ENCODE measurements at regions not wholly inside any gene's neighbourhood (a gene's known extent, or its start where the extent isn't known, plus 50 kb on each side); places are given as distances from the start of the nearest gene placed in this dataset.

DNA sequence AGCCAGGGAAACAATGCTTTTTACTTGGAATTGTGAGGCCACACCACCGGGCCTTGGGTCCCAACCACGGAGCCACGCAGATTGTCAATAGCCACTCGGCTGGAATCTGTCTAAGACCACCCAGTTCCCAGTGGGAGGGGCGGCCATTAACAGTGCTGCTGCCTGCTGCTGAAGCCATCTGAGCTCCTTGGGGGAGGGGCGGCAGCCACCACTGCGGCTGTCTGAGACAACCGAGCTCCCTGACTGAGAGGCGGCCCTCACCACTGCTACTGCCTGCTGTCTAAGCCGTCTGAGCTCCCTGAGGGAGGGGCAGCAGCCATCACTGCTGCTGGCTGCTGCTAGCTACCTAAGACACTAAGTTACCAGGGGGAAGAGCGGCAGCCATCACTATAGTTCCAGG, 64.3 kb downstream of the DMRTA2 start:
- DNase-seq, result no peak

- no peak for DNase-seq
Measured at GRCh38 chr1:50357186-50357585, 66.1 kb downstream of the DMRTA2 start.

- no peak for DNase-seq
Measured at GRCh38 chr1:50354813-50355212, 68.4 kb downstream of the DMRTA2 start.

GRCh38 chr1:50352428-50352827, 70.8 kb downstream of the DMRTA2 start:
- no peak for DNase-seq

- no peak for DNase-seq
Measured at GRCh38 chr1:50350868-50351267, 72.4 kb downstream of the DMRTA2 start.

- no peak for DNase-seq
Measured at GRCh38 chr1:50350421-50350820, 72.8 kb downstream of the DMRTA2 start.

- no peak for DNase-seq
Measured at GRCh38 chr1:50349242-50349565, 74.0 kb downstream of the DMRTA2 start.

DNA sequence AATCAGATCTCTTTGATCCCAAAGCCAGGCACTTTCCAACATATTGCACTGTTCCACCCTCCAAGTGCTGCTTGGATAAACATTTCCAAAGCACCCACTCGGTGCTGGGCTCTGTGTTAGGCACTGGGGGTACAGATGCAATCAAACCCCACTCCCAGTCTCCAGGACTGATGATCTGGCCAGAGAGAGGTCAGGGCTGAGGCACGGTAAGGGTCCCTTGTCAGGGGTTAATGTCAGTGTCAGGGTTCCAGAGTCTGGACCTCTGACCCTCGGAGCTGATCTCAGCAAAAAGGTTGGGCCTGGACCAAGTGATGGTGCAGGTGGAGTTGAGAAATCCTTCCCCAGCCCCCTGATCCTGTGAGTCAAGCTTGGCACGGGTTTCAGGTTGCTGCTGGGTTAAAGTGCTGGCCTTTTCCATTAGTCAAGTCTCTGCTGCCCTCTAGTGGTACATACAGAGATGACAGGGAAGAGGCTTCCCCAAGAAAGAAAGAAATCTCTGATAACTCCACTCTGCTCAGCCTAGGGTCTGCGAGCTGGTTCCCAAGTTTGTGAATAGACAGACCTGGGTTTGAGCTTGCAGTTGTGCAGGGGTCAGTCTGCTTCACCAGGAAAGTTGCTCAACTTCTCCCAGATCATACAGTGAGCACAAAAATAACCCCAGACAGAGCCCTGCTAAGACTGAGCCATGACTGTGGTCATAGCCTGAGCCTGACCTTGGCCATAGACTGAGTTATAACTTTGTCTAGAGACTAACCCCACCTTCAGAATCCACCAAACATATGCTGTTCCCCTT, 74.6 kb downstream of the DMRTA2 start:
- peak; percentile 56 for DNase-seq

DNA sequence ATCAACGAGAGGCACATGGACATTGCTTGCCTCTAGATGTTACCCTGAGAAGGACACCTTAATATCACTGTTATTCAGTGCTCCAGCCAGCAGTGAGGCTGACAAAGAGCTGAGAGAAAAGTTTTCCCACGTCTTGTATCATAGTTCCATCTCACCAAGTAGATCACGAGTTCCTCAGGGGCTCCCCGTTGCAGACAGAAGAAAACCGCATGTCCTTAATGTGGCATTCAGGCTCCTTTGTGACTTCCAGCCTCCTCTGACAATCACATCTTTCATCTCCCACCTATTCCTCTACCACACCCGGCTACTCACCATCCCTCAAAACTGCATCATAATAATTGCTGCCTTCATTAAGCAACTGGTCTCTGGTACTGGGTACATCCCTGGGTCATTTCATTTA, 75.3 kb downstream of the DMRTA2 start:
- DNase-seq, result no peak

DNA sequence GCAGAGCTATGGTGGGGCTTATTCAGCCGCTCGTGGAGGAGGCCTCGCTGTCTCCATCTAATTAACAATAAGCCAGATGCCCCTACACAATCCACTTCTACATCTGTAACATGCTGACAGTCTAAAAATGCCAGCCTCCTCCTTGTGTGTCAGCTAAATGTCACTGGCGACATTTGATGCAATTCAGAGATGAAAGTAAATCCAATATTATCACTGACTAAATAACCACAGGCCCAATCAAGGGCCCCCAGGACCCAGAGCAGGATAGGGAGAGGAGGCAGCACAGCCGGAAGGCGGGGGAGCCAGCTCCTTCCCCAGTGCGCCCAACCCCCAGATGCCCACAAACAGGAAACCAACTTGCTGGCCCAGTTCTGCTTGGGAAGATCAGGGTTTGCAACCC, 76.6 kb downstream of the DMRTA2 start:
- no peak for DNase-seq

GRCh38 chr1:50343323-50343722, 79.9 kb downstream of the DMRTA2 start:
- DNase-seq, result no peak

DNA sequence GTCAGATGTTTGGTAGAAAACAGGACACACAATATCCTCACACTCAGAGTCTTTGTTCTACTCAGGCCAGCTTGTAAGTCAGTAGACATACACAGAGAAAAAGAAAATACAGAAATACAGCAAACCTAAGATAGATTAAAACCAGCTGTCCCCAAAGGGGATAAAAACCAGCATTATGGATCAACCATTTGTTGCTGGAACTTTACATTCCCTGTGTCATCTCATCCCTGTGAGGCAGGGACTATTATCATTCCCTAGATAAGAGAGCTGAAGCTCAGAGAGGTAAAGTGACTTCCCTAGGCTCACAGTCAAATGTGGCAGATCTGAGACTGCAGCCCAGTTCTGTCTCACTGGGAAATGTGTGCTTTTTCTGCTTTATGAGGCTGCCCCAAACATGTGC, 80.7 kb downstream of the DMRTA2 start:
- no peak for DNase-seq

- DNase-seq, result no peak
Measured at GRCh38 chr1:50335036-50335435, 88.2 kb downstream of the DMRTA2 start.

DNA sequence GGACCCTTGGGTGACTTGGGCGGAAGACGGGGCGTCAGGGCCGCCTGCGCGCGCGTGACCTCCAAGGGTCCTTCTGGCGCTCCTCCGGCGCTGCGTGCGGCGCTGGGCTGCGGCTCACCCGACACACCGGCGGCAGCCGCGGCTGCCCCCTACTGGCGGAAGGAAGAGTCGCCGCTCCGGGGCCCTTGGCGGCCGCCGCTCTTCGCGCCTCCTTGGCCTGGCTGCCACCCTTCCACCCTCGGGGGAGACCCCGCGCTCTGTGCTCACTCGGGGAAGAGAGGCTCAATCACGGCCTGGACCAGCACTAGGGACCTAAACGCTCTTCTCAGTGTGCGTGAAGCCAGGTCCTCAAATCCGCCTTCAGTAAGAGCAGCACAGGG, 89.7 kb downstream of the DMRTA2 start:
- peak; percentile 76 for DNase-seq

GRCh38 chr1:50332941-50333594, 90.2 kb downstream of the DMRTA2 start:
- DNase-seq, result peak; percentile 76

DNA sequence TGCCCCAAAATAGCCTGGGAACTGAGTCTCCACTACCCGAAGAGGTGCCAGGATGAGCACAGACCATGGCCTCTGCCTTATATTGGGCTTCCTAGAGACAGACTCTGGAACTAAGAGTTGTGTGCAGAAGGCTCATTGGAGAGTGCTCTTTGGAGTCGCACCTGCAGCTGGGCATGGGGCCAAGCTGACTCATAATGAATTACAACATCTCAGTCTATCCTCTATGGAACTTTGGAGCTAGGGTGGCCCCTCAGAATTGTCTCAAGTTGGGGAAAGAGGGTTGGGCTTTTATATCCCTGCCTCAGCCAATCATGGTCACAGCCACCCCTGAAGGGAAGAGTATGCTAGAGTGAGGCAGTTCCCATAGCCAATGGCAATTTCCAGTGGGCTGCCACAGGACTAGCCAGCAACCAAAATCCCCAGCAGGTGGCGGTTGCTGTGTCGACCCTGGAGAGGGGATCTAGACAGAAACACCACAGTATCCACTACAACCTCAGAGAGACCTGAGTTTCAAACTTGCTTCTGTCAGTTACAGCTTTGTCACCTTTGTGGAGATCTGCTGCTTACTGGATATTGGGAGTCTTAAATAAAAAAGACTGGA, 93.8 kb downstream of the DMRTA2 start:
- DNase-seq, result no peak

DNA sequence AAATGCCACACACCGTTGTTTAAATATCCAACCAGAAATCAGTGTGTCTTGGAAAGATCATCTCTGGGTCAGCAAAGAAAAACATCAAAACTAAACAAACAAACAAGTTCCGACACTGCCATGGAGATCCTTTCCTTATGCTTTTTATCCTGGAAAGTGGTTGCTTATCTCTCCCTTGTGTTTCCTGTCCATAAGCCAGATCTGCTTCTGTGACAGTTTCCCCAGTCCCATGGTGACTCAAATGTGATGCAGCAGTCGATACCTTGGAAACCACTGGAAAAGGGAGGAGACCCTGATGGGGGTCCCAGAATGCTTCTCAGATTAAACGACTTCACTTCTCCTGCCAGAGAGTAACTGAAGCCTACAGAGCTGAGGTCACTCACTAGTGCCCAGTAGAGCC, 94.7 kb downstream of the DMRTA2 start:
- no peak for DNase-seq

DNA sequence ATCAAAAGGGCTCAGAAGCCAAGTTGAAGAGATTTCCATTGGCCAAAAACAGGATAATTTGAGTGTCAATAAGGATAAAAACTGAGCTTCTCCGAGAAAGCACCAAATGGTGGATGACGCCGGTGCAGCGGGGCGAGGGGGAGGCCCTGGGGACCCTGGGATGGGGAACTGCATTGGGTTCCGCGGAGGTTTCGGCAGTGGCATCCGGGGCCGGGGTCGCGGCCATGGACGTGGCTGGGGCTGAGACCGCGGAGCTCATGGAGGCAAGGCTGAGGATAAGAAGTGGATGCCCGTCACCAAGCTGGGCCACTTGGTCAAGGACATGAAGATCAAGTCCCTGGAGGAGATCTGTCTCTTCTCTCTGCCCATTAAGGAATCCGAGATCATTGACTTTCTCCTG, 97.2 kb downstream of the DMRTA2 start:
- no peak for DNase-seq

- DNase-seq, result no peak
Measured at GRCh38 chr1:50322579-50322978, 100.7 kb downstream of the DMRTA2 start.

- no peak for DNase-seq
Measured at GRCh38 chr1:50318428-50318827, 104.8 kb downstream of the DMRTA2 start.

GRCh38 chr1:50308878-50309277, 114.4 kb downstream of the DMRTA2 start:
- peak; percentile 29 for DNase-seq

DNA sequence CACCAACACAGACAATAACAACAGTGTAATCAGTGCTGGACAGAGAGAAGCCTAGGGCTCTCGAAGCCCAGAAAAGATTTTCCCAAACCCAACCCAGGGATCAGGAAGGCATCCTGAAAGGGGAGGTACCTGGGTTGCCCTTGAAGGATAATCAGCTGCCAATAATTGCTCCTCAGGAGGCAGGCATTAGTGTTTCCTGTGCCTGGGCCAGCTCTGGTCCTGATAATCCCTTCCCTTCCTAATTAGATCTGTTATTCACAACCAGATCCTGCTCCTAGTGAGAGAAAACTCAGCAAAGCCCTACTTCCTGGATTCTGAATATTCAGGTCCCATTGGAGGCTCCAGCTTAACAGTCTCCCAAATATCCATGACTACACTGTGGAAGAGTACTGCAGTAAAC, 117.4 kb downstream of the DMRTA2 start:
- DNase-seq, result no peak

GRCh38 chr1:50300297-50300696, 122.9 kb downstream of the DMRTA2 start:
- no peak for DNase-seq

- DNase-seq, result no peak
Measured at GRCh38 chr1:50295566-50295965, 127.7 kb downstream of the DMRTA2 start.

- DNase-seq, result no peak
Measured at GRCh38 chr1:50292276-50292675, 131.0 kb downstream of the DMRTA2 start.
